ENCODE measurements at regions not wholly inside any gene's neighbourhood (a gene's known extent, or its start where the extent isn't known, plus 50 kb on each side); places are given as distances from the start of the nearest gene placed in this dataset.

DNA sequence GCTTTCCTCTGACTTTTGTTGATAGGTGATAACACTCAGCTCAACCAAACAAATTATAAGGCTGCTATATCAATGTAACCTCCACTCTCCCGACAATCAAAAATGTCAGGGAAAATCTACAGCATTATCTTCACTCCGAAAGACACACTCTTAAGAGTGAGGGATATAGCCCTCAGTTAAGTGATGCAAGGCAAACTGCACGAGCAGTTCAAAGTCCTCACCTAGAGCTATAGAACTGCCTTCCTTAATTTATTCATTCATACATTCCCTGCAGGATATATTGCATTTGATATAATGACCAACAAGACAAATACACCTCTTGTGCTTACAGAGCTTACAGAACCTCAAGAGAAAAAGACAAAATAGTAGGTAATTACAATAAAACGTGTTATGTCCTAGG lies 378.1 kb downstream of the ELAVL2 start:
- FAIRE-seq: no peak

DNA sequence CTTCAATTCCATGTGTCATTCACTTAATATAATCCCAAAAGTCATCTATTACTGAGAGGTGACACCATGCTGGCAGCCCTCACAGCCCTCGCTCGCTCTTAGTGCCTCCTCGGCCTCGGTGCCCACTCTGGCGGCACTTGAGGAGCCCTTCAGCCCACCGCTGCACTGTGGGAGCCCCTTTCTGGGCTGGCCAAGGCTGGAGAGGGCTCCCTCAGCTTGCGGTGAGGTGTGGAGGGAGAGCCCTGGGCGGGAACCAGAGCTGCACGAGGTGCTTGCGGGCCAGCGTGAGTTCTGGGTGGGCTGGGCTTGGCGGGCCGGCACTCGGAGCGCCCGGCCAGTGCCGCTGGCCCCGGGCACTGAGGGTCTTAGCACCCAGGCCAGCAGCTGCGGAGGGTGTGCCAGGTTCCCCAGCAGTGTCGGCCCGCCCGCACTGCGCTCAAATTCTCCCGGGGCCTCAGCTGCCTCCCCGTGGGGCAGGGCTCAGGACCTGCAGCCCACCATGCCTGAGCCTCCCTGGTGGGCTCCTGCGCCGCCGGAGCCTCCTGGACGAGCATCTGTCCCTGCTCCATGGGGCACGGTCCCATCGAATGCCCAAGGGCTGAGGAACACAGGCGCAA lies 374.1 kb downstream of the ELAVL2 start:
- FAIRE-seq: no peak

DNA sequence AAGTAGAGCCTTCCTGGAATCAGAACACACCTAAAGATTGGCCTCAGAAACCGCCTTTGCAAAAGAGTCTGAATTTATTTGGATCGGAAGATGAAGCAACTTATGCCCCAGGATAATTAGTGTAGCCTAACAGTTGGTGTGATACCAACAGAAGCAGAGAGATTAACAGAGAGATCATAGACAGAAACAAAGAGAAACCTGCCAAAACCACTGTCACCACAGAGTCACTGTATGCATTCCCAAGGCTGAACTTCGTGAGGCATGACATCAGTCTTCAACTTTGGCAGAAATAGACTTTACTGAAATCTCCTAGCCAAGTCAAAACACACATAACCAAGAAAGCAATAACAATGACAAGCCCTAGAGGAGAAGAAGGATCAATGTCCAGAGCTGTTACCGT lies 361.8 kb downstream of the ELAVL2 start:
- no peak for FAIRE-seq

DNA sequence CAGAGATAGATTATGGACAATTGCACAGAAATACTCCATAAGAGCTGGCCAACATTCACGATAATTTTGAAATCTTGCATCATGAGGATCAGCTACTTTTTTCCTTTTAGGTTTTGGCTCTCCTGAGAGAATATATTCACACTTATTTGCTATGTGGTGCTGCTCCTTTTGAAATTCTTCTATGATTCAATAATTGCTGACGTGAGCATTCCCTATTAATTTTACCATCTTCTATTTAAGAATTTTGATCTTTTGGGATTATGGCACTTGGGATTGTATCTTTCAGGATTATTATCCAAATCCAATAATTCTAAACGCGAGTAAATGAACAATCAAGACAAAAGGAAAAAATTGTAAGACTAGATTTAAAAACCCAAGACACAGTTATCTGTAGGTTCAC lies 358.8 kb downstream of the ELAVL2 start:
- no peak for FAIRE-seq

DNA sequence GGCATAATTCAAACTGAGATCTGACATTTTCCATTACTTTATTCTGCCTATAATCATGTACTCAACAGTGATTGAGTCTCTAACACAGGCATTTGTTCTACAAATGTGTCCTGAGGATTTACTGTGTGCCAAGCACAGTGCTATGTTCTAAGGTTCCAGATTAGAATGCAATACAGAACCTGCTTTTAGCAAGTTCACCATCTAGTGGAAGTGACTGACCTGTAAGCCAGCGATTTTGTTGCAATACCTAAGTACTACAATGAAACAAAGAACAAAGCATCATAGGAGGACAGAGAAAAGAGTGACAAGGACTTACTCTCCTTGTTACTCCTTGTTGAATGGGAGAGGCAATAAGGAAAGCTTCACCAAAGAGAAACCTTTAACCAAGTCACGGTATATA lies 348.1 kb downstream of the ELAVL2 start:
- no peak for FAIRE-seq

DNA sequence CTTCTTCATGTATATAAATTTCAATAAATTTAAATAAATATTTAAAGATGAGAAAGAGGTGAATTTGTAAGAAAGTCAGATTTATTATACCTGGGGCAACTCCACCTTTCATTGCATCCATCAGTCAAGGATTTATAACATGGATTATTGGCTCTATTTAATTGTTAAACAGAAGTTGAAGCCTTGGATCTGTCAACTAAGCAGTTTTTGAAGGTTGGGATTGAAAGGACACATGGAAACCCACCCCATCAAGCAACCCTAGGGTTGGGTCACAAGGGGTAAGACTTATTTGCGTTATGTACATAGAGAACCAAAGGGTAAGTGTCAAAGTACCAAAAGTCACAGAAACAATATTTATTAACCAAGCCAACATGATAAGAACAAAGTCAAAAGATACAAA lies 342.5 kb downstream of the ELAVL2 start:
- no peak for FAIRE-seq

DNA sequence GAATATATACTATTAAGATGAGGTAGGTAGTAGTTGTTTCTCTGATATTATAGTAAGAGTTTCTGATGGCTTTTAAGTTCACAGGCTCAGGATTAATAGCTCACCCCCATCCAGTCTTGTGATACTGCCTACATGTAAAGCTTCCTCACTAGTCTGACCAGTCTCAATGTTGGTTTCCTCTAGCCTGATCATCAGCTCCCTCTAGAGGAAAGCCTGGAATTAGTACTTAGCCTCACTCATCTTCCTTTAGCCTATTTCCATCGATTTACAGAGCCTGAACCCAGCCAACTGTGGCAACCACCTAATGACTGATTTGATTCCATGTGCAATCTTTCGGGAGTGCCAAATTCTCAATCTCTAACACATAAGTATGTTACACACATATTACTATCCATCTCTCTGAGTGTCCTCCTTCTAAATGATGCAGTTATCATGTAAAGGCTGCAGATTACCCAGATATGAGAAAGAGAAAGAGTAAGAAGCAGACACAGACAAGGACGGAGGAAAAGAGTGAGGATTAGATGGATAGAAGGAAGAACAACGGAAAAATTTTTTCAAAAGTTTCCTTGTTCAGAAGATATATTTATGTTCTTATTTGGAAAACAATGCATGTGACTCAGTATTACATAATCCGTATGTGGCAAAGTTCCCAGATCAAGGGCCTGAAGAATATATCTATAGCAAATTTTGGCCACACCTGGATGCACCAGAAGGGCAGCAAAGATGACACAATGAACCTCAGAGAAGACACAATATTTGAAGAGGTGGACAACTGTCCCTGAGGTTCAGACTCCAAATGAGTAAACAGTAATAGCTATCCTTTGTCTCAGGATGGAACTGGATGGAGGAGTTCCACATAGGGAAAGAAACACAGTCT lies 333.7 kb downstream of the ELAVL2 start:
- no peak for FAIRE-seq

DNA sequence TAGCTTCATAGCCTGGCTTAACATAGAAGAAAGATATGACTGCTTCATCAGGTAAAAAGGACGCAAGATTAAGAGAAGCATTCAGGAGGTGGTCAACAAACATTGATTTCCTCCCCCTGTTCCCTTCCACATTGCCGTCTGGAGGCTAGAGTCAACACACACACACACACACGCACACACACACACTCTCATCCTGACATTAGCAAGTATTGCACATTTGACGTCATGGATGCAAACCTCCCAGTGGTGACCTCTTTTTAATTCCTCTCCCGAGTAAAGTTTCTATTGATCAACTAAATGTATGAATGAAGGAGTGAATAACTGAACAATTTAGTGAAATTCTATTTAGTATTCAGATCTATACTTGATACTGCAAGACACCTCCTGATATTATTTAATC lies 332.8 kb downstream of the ELAVL2 start:
- no peak for FAIRE-seq

DNA sequence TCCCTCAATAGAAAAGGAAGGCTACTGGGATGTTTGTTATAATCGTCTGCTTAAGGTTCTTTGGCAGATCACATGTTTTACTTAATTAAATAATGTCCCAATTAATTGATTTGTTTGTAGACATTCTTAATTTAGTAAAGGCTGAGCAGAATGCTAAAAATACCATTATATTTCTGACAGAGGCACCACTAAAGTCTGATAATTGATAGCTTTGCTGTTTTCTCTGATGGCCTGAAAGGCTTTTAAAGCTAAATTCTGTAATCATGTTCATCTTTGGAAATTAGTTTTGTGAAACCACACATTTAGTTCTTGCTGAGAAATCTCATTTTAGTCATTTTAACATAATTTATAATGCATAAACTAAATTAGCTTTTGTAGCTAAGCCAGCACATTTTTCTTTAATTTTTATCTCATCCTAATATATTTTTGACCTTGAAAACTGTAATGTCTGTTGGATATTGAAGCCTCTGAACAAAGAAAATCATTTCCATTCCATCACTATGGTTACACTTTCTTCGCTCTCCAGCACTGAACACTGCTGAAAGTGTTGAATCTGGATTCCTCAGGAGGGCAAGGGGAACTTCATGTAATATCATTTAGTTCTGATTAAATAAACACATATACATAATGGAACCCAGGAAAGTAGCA lies 329.4 kb downstream of the ELAVL2 start:
- FAIRE-seq: no peak

DNA sequence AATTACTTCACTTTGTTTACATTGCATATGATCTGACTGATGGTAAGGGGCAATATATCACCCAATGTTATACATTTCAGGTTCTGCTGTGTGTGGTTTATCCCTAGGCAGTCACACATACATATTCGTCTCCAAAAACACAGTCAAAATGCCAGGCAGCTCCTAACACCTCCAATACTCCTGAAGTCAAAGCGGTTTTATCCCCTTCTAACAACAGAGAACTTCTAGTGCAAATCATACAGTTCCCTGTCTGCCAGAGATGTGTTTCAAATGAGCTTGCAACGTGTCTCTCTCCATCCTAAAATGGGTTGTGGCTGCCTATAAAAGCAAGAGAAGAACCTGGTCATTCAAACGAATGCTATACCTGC lies 328.9 kb downstream of the ELAVL2 start:
- FAIRE-seq: no peak

DNA sequence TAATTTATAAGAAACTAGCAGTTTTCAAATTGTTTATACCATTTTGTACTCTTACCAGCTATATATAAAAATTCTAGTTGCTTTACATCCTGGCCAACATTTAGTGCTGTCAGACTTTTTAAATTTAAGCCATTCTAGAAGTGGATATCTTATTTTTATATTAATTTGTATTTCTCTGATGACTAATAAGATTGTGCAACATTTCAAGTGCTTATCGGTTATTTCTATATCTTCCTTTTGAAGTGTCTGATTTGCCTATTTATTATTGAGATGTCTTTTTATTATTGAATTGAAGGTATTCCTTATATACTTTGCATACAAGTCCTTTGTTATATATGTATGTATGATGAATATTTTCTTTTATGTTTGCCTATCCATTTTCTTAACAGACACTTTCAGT lies 324.0 kb downstream of the ELAVL2 start:
- FAIRE-seq: no peak

DNA sequence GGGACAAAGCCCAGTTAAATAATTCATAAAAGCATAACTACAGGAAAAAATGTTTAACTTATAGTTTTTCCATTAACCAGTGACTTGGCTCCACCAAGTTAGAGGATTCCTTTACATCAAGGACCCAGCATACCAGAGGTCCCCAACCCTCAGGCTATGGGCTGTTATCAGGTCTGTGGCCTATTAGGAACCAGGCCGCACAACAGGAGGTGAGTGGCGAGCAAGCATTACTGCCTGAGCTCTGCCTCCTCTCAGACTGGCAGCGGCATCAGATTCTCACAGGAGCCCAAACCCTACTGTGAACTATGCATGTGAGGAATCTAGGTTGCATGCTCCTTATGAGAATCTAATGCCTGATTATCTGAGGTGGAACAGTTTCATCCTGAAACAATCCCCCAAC lies 303.1 kb downstream of the ELAVL2 start:
- FAIRE-seq: no peak

DNA sequence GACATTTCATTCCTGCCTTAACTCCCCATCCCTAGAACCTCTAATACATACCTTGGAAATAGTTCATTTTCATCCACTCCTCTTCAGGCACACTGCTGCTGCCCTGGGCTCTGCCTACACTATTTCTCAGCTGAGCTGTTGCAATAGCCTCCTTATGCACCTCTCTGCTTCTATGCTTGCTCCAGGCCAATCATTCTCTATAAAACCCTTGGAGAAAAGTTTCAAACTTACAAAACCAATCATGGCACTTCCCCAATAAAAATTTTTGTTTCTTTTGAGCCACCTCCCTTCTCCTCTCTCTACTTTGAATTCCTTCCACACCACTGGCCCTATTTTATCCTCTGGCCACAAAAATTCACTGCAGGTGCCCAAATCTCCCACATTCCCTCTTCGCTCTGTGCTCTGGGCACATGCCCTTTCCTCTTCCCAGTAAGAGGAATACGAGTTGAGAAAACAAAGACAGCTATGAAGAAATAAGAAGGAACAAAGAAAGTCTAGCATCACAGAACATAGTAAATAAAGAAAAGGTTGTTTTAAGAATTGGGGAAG lies 301.4 kb downstream of the ELAVL2 start:
- no peak for FAIRE-seq

DNA sequence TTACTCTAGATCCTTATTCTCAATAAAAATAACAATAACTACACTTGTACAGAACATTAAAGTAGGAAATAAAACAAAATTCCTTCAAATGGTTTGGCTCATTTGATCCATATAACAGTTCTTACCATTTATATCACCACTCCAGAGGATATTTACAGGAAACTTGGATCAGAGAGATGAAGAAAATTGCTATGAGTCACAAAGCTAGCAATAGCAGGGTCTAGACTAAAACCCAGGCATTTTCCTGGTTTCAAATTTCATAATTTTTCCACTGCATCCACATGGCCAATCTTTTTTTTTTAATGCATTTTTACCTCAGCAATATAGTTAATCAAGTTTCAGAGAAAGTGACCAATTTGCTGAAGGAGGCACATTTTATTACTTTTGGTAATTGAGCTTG lies 299.2 kb downstream of the ELAVL2 start:
- FAIRE-seq: no peak

DNA sequence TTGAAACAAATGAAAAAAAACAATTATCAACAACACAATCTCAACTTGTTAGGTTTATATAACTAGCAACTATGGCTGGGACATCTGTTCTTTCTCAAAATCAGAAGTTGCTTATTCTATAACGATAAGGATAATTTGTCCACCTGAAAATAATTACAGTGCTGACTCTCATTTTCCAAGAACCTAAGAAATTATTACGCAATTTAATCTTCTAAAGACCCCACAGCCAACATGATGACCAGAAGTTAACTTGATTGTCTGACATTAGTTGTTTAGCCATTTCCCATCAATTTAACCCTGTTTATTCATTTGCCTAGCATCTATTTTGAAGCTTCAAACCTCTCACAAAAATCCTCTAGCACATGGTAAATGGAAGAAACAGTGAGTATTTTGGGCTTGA lies 293.8 kb downstream of the ELAVL2 start:
- FAIRE-seq: no peak

DNA sequence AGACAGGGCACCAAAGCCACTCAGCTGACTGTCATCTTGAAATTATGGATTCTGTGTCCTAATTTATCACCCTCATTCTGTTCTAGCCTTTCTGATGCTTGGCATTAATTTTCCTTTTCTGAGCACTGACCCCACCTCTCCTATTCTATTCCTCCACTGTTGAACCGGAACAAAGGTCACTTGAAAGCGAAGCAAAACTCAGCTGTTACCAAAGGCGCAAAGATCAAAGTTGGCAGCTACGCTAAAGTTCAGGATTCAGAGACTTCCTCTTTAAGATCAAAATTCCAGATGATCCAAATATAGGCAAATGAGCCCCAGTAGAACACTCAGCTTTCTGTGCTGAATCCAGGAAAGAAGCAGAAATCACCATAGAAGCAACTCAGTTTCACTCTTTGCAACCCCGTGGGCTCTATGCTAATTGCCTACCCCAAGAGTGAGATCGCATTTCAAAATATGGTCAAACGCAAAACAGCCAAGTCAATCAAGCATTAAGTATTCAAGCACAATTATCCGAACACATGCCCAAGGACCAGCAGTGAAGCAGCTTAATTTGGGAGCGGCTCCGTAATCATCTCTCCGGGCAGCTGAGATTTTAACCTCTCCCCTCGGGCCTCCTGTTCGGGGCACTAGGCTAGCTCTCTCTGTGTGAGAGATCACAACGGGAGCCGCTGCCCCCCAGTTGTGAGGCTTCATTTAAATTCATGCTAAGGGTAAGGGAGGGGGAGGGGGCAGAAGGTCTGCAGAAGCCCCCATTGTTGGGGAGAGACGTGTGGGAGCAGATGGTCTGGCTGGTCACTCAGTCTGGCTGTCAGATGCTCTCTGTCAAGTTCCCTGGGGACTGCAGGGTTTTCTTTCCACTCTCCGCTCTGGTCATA lies 288.6 kb downstream of the ELAVL2 start:
- no peak for FAIRE-seq

DNA sequence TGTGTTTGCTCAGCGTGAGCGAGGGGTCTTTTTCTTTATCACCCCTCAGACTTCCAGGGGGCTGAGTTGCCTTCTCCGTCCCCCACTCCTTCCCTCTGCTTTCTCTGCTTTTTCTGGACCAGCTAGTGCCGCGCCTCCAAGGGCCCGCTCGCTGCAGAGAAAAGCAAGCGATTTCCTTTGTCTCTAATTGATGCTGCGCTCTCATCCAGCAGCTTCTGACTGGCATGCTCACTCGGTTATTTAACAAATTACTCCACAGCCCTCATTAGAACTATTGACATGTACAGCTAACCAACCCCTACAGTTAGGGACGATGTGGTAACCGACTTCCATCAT lies 288.0 kb downstream of the ELAVL2 start:
- FAIRE-seq: no peak

DNA sequence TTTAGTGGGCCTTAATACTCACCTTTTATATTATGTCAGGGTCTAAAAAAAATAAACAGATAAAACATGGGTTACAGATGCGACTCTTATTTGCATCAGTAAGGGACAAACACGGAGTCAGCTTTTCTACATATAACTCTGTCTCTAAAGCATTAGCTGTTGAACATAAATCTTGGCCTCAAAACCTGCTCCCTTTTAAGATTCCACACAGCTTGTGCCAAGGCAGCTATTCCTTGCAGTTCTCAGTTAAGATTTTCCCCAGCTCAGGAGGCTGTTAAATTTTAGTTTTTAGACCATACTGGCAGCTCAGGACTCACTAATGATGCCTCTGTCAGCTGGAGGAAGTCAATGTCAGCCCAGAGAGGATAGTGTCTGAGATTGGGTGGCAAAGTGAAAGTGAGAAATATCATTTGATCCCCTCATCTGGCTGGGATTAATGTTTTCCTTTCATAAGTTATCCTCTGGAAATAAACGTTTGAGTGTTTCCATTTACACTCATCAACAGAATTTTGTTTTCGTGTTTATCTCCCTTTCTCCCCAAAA lies 287.5 kb downstream of the ELAVL2 start:
- FAIRE-seq: no peak

DNA sequence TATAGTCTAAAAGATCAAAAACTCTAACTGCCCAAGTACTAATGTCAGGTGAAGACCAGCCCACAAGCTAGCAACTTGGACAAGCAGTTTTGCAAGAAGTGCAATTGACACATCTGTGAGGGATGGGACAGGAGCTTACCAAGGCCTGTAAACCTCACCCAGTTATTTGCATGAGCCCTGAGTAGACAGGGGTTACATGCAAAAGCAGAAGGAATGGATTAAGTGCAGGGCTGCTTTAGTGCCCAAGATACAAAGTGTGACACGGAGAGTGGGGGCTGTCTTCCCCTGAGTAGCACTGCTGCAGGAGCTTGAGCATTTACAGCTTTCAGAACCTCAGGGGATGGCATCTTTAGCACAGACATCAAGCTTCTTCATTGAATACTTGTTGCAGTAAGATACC lies 286.7 kb downstream of the ELAVL2 start:
- no peak for FAIRE-seq

DNA sequence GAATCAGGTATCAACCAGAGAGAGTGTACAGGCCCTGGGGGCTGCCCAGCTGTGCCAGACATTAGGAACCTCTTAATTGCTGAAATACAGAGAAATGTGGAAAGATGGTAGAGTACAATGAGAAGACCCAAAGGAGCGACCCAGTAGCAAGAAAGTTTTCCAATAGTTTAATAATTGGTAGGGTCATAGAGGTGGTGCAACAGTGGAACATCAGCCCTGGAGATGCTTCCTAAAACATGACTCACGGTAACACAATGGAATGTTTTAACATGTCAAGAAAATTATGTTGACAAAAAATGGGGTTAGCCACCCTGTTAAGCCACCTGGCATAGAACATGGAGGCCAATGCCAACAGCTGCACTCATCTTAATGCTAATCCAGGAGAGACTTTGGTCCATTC lies 284.1 kb downstream of the ELAVL2 start:
- FAIRE-seq: no peak

DNA sequence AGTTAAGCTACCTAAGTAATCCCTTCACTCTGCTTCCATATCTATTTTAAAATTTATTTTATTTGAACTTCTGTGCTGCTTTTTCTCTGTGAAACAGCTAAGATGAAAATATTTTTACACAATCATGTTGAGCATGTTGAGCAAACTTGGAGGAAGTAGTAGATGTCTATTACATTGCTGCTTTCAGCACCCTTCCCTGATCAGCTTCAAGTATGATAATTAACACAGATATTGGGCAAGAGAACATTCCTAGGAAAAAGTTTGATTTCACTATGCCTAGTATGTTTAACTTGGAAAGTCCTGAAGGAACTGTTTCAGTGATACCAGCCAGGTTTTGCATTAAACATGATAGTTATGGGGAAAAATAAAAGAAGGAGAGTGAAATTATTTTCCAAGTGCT lies 283.6 kb downstream of the ELAVL2 start:
- no peak for FAIRE-seq

DNA sequence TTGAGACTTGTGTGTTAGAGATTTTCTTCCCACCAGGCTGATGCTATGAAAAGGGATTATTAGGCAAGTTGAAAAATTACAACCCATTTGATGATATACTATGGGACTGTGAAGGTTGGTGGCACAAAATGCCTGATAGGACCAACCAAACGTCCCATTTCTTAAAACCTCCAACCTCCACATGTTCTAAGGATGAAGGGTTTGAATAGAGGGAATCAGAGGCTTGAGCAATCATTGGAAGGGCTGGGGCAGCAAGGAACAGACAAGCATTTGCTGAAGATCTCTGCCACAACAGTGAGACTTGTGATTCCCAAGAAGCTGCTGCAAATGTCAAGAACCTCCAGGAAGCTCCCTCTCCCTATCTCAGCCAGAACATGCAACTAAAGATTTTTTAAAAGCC lies 283.1 kb downstream of the ELAVL2 start:
- FAIRE-seq: no peak

DNA sequence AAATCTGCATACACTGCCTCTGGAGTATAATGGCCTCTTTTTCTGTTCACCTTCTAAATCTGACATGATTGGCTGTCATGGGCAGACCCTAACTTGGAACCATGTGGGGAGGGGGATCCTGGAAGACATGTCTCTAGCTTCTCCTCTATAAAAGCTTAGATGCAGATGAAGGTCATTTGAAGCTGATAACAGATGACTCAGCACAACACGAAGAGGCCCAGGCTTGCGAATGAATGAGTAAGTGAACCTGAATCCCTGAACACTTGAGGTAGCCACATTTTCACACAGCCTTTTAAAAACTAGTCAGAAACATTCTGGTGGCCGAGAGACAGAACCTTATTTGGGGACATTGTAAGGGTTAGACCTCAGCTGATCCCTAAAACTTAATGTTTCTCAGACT lies 282.6 kb downstream of the ELAVL2 start:
- no peak for FAIRE-seq

Measured in colon (tissue), 2 donors.